Endothelial cell (in vitro differentiated cells): ENCODE measurements at regions not wholly inside any gene's neighbourhood (a gene's known extent, or its start where the extent isn't known, plus 50 kb on each side); places are given as distances from the start of the nearest gene placed in this dataset.

Experiments used
- DNase-seq: peaks from one replicate; pipeline ENCODE4 v3.0.0; 2021; ENCODE audit warnings: low spot score
- H3K27ac Mint-ChIP-seq: one replicate; pipeline ENCODE4 v1.8.0; 2021; ENCODE audit warnings: mixed read lengths, inconsistent platforms; ENCODE audit not compliant: unreplicated experiment
- H3K27me3 Mint-ChIP-seq: one replicate; pipeline ENCODE4 v1.8.0; 2021; ENCODE audit warnings: mild to moderate bottlenecking, moderate library complexity, mixed read lengths, inconsistent platforms; ENCODE audit not compliant: unreplicated experiment
- H3K36me3 Mint-ChIP-seq: one replicate; pipeline ENCODE4 v1.8.0; 2021; ENCODE audit warnings: mild to moderate bottlenecking, low read depth, mixed read lengths, inconsistent platforms; ENCODE audit not compliant: unreplicated experiment
- H3K4me1 Mint-ChIP-seq: one replicate; pipeline ENCODE4 v1.8.0; 2021; ENCODE audit warnings: mild to moderate bottlenecking, mixed read lengths, inconsistent platforms; ENCODE audit not compliant: unreplicated experiment
- H3K4me3 Mint-ChIP-seq: one replicate; pipeline ENCODE4 v1.8.0; 2021; ENCODE audit warnings: mild to moderate bottlenecking, mixed read lengths, inconsistent platforms; ENCODE audit not compliant: unreplicated experiment
- H3K9me3 Mint-ChIP-seq: one replicate; pipeline ENCODE4 v1.8.0; 2021; ENCODE audit warnings: mixed read lengths, inconsistent platforms; ENCODE audit not compliant: unreplicated experiment
- CTCF ChIP-seq: fragments of 200-600 bp; sonication (generic); IDR thresholded peaks from one replicate; pipeline ENCODE4 v1.5.0; 2021; ENCODE audit warnings: antibody characterized with exemption; ENCODE audit not compliant: unreplicated experiment

GRCh38 chr9:7387840-7388239, 411.7 kb downstream of the DMAC1 start:
- H3K27me3 Mint-ChIP-seq = peaks cover 2% of the 10 kb centered on the region
- H3K4me1 Mint-ChIP-seq = no peaks in the 10 kb centered on the region
- no peak for TF ChIP-seq CTCF
- H3K27ac Mint-ChIP-seq = no peak overlapping the region
- no peaks in the 10 kb centered on the region for H3K9me3 Mint-ChIP-seq
- DNase-seq = no peak
- no peaks in the 10 kb centered on the region for H3K36me3 Mint-ChIP-seq
- H3K4me3 Mint-ChIP-seq = no peak overlapping the region

GRCh38 chr9:7382304-7382703, 417.3 kb downstream of the DMAC1 start:
- Mint-ChIP-seq H3K27me3 (no peaks in the 10 kb centered on the region), H3K9me3 (no peaks in the 10 kb centered on the region), H3K27ac (no peak overlapping the region), H3K36me3 (no peaks in the 10 kb centered on the region), H3K4me1 (no peaks in the 10 kb centered on the region), H3K4me3 (no peak overlapping the region)
- no peak for DNase-seq
- TF ChIP-seq CTCF = no peak

GRCh38 chr9:7377489-7377888, 422.1 kb downstream of the DMAC1 start:
- no peaks in the 10 kb centered on the region for H3K36me3 Mint-ChIP-seq
- peaks cover 1% of the 10 kb centered on the region for H3K27me3 Mint-ChIP-seq
- H3K4me1 Mint-ChIP-seq = no peaks in the 10 kb centered on the region
- no peak for DNase-seq
- no peak overlapping the region for H3K4me3 Mint-ChIP-seq
- H3K9me3 Mint-ChIP-seq = no peaks in the 10 kb centered on the region
- no peak for TF ChIP-seq CTCF
- H3K27ac Mint-ChIP-seq = no peak overlapping the region

GRCh38 chr9:7376833-7377232, 422.7 kb downstream of the DMAC1 start:
- no peak overlapping the region for H3K27ac Mint-ChIP-seq
- no peak for DNase-seq
- H3K4me1 Mint-ChIP-seq = no peaks in the 10 kb centered on the region
- H3K4me3 Mint-ChIP-seq = no peak overlapping the region
- no peak for TF ChIP-seq CTCF
- H3K9me3 Mint-ChIP-seq = no peaks in the 10 kb centered on the region
- H3K27me3 Mint-ChIP-seq = peaks cover 1% of the 10 kb centered on the region
- no peaks in the 10 kb centered on the region for H3K36me3 Mint-ChIP-seq

- TF ChIP-seq CTCF = no peak
- DNase-seq = no peak
- Mint-ChIP-seq H3K27me3 (peaks cover 1% of the 10 kb centered on the region), H3K27ac (no peak overlapping the region), H3K36me3 (no peaks in the 10 kb centered on the region), H3K4me3 (no peak overlapping the region), H3K9me3 (no peaks in the 10 kb centered on the region), H3K4me1 (no peaks in the 10 kb centered on the region)
These were observed 423.4 kb downstream of the DMAC1 start for GRCh38 chr9:7376213-7376612.
